CD4-positive, alpha-beta T cell (primary cell): ENCODE measurements at regions not wholly inside any gene's neighbourhood (a gene's known extent, or its start where the extent isn't known, plus 50 kb on each side); places are given as distances from the start of the nearest gene placed in this dataset.

Experiments
- ATAC-seq: fragments of 200-7000 bp; cut with Tn5 transposase; one replicate; pipeline ENCODE4 v1.10.0; 2022; ENCODE audit warnings: mild to moderate bottlenecking; ENCODE audit not compliant: poor library complexity
- CTCF ChIA-PET: fragments of 350-600 bp; sonication (Branson Sonifier 250); formaldehyde crosslinking; loops from one replicate; lab custom pipeline; 2021; ENCODE audit warnings: antibody characterized with exemption, inconsistent platforms; lab: Charles Lee
- POLR2A ChIA-PET: fragments of 350-600 bp; sonication (Branson Sonifier 250); formaldehyde crosslinking; loops from one replicate; lab custom pipeline; 2021; ENCODE audit warnings: antibody characterized with exemption, inconsistent platforms; lab: Charles Lee
- DNase-seq, 14 experiments: peaks; one replicate each; pipeline ENCODE4 v3.0.0-alpha.2; 2013 to 2020; ENCODE audit warnings: mixed read lengths in 2 of 14
- H3K27ac ChIP-seq, 2 donors: one replicate each; pipeline versions ENCODE4 v1.5.1 to v1.7.0; 2013; ENCODE audit warnings: low read length in 2 of 2, low read depth in 1 of 2, mild to moderate bottlenecking in 1 of 2
- H3K27me3 ChIP-seq, 2 experiments: 1 replicate in 1 of 2; 2 replicates in 1 of 2; pipeline versions ENCODE4 v1.6.1 to v1.7.0; 2013; ENCODE audit warnings: low read length in 2 of 2, control low read depth in 1 of 2, mild to moderate bottlenecking in 1 of 2, moderate library complexity in 1 of 2; ENCODE audit not compliant: insufficient read depth in 2 of 2, control insufficient read depth in 1 of 2
- H3K36me3 ChIP-seq: one replicate; pipeline ENCODE4 v1.6.1; 2013; ENCODE audit warnings: low read length, control low read depth; ENCODE audit not compliant: insufficient read depth
- H3K4me1 ChIP-seq: one replicate; pipeline ENCODE4 v1.6.1; 2013; ENCODE audit warnings: low read length, control low read depth; ENCODE audit not compliant: insufficient read depth
- H3K4me3 ChIP-seq: one replicate; pipeline ENCODE4 v1.5.1; 2013; ENCODE audit warnings: mild to moderate bottlenecking, low read length, moderate library complexity
- H3K9me3 ChIP-seq, 2 experiments: 1 replicate in 1 of 2; 2 replicates in 1 of 2; pipeline versions ENCODE4 v1.6.1 to v1.7.0; 2013; ENCODE audit warnings: low read length in 2 of 2, mild to moderate bottlenecking in 2 of 2, control low read depth in 1 of 2, moderate library complexity in 1 of 2; ENCODE audit not compliant: control insufficient read depth in 1 of 2, insufficient read depth in 1 of 2
- H3K27ac Mint-ChIP-seq: one replicate; pipeline ENCODE4 v1.8.0; 2020; ENCODE audit warnings: mixed read lengths
- H3K27me3 Mint-ChIP-seq: one replicate; pipeline ENCODE4 v1.8.0; 2021; ENCODE audit warnings: mixed read lengths
- H3K36me3 Mint-ChIP-seq: one replicate; pipeline ENCODE4 v1.8.0; 2021; ENCODE audit warnings: low read depth, mixed read lengths
- H3K4me1 Mint-ChIP-seq: one replicate; pipeline ENCODE4 v1.8.0; 2021; ENCODE audit warnings: low read depth, mixed read lengths
- H3K4me3 Mint-ChIP-seq: one replicate; pipeline ENCODE4 v1.8.0; 2020; ENCODE audit warnings: mild to moderate bottlenecking, mixed read lengths
- H3K9me3 Mint-ChIP-seq: one replicate; pipeline ENCODE4 v1.8.0; 2020; ENCODE audit warnings: mixed read lengths
- intact Hi-C, 2 experiments: fragments of 100-400 bp; cut with DNase I in 1 of 2; cut with micrococcal nuclease in 1 of 2; formaldehyde crosslinking; loops; one replicate each; pipeline versions ENCODE4 v1.15.1 to v1.9.0; 2023 to 2025; cut with DNase I, micrococcal nuclease
- TF ChIP-seq, protein P1 (sequence below): fragments of 200-600 bp; IDR thresholded peaks from one replicate; pipeline ENCODE4 v1.8.0; 2022; ENCODE audit warnings: antibody characterized with exemption, mild to moderate bottlenecking

DNA sequence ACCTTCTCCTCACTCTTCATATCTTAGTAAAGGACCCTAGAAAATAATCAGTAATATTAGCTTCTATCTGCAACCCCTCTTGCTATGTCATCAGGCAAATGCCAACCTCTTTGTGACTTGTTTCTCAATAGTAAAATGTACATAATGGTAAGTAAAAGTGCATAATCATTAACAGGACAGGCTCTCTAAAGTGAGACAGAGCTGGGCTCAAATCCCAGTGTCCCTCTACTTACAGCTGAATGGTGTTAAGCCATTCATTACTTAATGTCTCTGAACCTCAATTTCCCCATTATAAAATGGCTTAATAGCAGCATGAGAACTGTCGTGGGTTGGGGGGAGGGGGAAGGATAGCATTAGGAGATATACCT lies 62.6 kb upstream of the ATP11B start:
- ATAC-seq, result no peak

DNA sequence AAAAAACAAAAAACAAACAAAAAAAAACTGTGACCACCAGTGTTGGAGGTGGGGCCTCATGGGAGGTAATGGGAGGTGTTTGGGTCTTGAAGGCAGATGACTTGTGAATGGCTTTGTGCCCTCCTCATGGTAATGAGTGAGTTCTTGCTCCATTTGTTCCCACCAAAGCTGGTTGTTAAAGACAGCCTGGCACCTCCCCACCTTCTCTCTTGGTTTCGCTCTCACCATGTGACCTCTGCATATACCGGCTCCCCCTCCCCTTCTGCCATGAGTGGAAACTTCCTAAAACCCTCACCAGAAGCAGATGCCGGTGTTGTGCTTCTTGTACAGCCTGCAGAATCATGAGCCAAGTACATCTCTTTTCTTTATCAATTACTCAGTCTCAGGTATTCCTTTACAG lies 61.5 kb upstream of the ATP11B start:
- Mint-ChIP-seq H3K4me3 (no peak overlapping the region), H3K36me3 (no peaks in the 10 kb centered on the region), H3K27ac (no peak overlapping the region), H3K9me3 (no peaks in the 10 kb centered on the region), H3K4me1 (no peaks in the 10 kb centered on the region), H3K27me3 (no peaks in the 10 kb centered on the region)
- ATAC-seq (no peak), DNase-seq (no peak)
- TF ChIP-seq, protein P1, sequence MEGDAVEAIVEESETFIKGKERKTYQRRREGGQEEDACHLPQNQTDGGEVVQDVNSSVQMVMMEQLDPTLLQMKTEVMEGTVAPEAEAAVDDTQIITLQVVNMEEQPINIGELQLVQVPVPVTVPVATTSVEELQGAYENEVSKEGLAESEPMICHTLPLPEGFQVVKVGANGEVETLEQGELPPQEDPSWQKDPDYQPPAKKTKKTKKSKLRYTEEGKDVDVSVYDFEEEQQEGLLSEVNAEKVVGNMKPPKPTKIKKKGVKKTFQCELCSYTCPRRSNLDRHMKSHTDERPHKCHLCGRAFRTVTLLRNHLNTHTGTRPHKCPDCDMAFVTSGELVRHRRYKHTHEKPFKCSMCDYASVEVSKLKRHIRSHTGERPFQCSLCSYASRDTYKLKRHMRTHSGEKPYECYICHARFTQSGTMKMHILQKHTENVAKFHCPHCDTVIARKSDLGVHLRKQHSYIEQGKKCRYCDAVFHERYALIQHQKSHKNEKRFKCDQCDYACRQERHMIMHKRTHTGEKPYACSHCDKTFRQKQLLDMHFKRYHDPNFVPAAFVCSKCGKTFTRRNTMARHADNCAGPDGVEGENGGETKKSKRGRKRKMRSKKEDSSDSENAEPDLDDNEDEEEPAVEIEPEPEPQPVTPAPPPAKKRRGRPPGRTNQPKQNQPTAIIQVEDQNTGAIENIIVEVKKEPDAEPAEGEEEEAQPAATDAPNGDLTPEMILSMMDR, result no peak
- POLR2A ChIA-PET, result no interaction called here
- Histone ChIP-seq H3K27me3 (no peaks in the 10 kb centered on the region), H3K27ac (no peak overlapping the region), H3K4me1 (no peaks in the 10 kb centered on the region), H3K36me3 (no peaks in the 10 kb centered on the region), H3K4me3 (no peak overlapping the region), H3K9me3 (no peaks in the 10 kb centered on the region)
- intact Hi-C loops, result no loop called here
- CTCF ChIA-PET, result no interaction called here

More for the DNA sequence above, 62.6 kb upstream of the ATP11B start:
- H3K27me3 ChIP-seq, result peaks cover 0 to 2% of the 10 kb centered on the region in 2 experiments
- H3K36me3 ChIP-seq, result no peaks in the 10 kb centered on the region
- ChIA-PET CTCF (no interaction called here), POLR2A (no interaction called here)
- no peak overlapping the region for H3K27ac ChIP-seq
- Mint-ChIP-seq H3K27me3 (no peaks in the 10 kb centered on the region), H3K36me3 (no peaks in the 10 kb centered on the region), H3K4me1 (no peaks in the 10 kb centered on the region), H3K9me3 (no peaks in the 10 kb centered on the region), H3K4me3 (no peak overlapping the region), H3K27ac (no peak overlapping the region)
- DNase-seq, result no peak
- no peaks in the 10 kb centered on the region for H3K9me3 ChIP-seq
- H3K4me3 ChIP-seq, result no peak overlapping the region
- TF ChIP-seq, protein P1, result no peak
- intact Hi-C loops, result no loop called here
- no peaks in the 10 kb centered on the region for H3K4me1 ChIP-seq

DNA sequence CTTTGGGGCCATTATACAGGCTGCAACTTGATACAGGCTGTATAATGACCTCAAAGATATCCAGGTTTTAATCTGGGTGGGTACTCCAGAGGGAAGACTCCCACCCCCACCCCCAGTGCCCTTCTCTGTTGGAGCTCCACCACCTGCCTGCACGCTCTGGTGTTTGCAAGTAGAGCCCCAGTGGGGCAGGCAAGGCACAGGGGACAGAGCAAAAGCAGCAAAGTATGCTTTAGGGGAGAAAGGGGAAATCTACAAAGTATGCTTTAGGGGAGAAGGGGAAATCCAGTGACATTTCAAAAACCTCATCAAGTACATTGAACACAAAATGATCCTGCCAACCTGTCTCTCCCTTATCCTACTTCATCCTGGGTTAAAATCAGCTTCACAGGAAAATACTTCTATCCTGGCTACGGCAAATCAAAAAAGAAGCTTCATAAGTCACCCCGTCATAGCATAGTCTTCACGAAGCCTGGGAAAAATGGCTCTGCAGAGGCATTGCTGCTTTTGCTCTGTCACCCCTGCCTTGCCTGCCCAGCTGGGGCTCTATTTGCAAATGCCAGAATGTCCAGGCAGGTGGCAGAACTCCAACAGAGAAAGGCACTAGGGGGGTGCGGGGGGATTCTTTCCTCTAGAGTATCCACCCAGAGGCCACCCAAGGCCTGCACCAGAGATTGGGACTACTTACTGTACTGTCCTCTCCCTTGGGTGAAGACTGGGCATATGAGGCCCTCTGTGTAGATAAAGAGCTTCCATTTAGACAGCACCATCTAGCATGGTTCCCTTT lies 60.9 kb upstream of the ATP11B start:
- TF ChIP-seq, protein P1, result no peak
- Histone ChIP-seq H3K27me3 (no peaks in the 10 kb centered on the region), H3K4me1 (no peaks in the 10 kb centered on the region), H3K9me3 (no peaks in the 10 kb centered on the region), H3K4me3 (no peak overlapping the region), H3K27ac (no peak overlapping the region), H3K36me3 (no peaks in the 10 kb centered on the region)
- no peak overlapping the region for H3K4me3 Mint-ChIP-seq
- H3K27me3 Mint-ChIP-seq, result no peaks in the 10 kb centered on the region
- DNase-seq (no peak), ATAC-seq (no peak)
- ChIA-PET CTCF (interaction anchor here (0.6 kb wide), 2 partner anchors 283 to 1954 kb away, joined by 4 to 7 read pairs; no protein-coding TSS in a partner anchor), POLR2A (no interaction called here)
- no peaks in the 10 kb centered on the region for H3K4me1 Mint-ChIP-seq
- H3K27ac Mint-ChIP-seq, result no peak overlapping the region
- no peaks in the 10 kb centered on the region for H3K36me3 Mint-ChIP-seq
- intact Hi-C loops, result no loop called here
- H3K9me3 Mint-ChIP-seq, result no peaks in the 10 kb centered on the region
